RWPE2 (cell line): ENCODE measurements at regions not wholly inside any gene's neighbourhood (a gene's known extent, or its start where the extent isn't known, plus 50 kb on each side); places are given as distances from the start of the nearest gene placed in this dataset.
A peak's percentile ranks its signal among the peaks of the same experiment; 100 is the strongest.

ENCODE experiments used
- ATAC-seq: fragments of 200-7000 bp; cut with Tn5 transposase; 3 replicates; pipeline ENCODE4 v1.9.1; 2021; ENCODE audit warnings: low read depth
- DNase-seq: peaks from one replicate; pipeline ENCODE4 v3.0.0-alpha.2; 2020; ENCODE audit warnings: low spot score
- H3K27ac ChIP-seq: fragments of 450-650 bp; 2 replicates; pipeline ENCODE4 v1.5.1; 2017; ENCODE audit warnings: mild to moderate bottlenecking; ENCODE audit not compliant: poor library complexity, severe bottlenecking
- H3K27me3 ChIP-seq: fragments of 250-450 bp; sonication (Bioruptor Pico); 2 replicates; pipeline ENCODE4 v1.5.1; 2021; ENCODE audit warnings: mild to moderate bottlenecking, moderate library complexity; ENCODE audit not compliant: insufficient read depth, poor library complexity, severe bottlenecking
- H3K36me3 ChIP-seq: fragments of 250-450 bp; sonication (Bioruptor Pico); 2 replicates; pipeline ENCODE4 v1.5.1; 2020; ENCODE audit warnings: low read depth, mild to moderate bottlenecking, moderate library complexity
- H3K4me1 ChIP-seq: fragments of 250-450 bp; sonication (Bioruptor Pico); 2 replicates; pipeline ENCODE4 v1.5.1; 2021; ENCODE audit warnings: mild to moderate bottlenecking, moderate library complexity; ENCODE audit not compliant: insufficient read depth, poor library complexity, severe bottlenecking
- H3K4me3 ChIP-seq: fragments of 250-450 bp; sonication (Bioruptor Pico); 2 replicates; pipeline ENCODE4 v1.5.1; 2021; ENCODE audit warnings: mild to moderate bottlenecking, moderate library complexity; ENCODE audit not compliant: severe bottlenecking
- H3K9me3 ChIP-seq: fragments of 250-450 bp; sonication (Bioruptor Pico); 2 replicates; pipeline ENCODE4 v1.5.1; 2021; ENCODE audit warnings: mild to moderate bottlenecking, moderate library complexity; ENCODE audit not compliant: severe bottlenecking
- TF ChIP-seq, protein P1 (sequence below): fragments of 450-650 bp; IDR thresholded peaks from one replicate; pipeline ENCODE4 v1.5.1; 2017; ENCODE audit warnings: mild to moderate bottlenecking, moderate library complexity; ENCODE audit not compliant: poor library complexity, severe bottlenecking

DNA sequence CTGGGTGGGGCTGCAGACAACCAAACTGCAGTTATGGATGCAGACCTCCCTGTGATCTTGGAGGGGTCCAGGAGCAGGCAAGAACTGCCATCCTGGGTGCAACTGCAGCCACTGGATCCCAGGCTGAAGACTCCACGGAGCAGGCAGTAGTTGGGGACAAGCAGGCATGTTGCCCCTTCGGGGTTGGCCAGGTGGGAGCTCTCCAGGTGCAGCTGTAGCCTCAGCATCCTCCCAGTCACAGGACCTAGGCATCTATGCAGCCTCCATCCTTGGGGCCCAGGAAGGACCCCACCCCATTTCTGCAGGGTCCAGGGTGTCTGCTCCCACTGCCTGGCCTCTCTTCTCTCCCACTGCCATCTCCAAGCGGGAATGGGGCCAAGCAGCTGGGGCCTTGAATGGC, 322.2 kb upstream of the RBMS3 start:
- Histone ChIP-seq H3K36me3 (no peaks in the 10 kb centered on the region), H3K27me3 (no peaks in the 10 kb centered on the region), H3K4me3 (no peak overlapping the region), H3K9me3 (no peaks in the 10 kb centered on the region), H3K27ac (no peak overlapping the region), H3K4me1 (no peaks in the 10 kb centered on the region)
- no peak for DNase-seq
- no peak for ATAC-seq
- TF ChIP-seq, protein P1, sequence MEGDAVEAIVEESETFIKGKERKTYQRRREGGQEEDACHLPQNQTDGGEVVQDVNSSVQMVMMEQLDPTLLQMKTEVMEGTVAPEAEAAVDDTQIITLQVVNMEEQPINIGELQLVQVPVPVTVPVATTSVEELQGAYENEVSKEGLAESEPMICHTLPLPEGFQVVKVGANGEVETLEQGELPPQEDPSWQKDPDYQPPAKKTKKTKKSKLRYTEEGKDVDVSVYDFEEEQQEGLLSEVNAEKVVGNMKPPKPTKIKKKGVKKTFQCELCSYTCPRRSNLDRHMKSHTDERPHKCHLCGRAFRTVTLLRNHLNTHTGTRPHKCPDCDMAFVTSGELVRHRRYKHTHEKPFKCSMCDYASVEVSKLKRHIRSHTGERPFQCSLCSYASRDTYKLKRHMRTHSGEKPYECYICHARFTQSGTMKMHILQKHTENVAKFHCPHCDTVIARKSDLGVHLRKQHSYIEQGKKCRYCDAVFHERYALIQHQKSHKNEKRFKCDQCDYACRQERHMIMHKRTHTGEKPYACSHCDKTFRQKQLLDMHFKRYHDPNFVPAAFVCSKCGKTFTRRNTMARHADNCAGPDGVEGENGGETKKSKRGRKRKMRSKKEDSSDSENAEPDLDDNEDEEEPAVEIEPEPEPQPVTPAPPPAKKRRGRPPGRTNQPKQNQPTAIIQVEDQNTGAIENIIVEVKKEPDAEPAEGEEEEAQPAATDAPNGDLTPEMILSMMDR: no peak

- H3K4me1 ChIP-seq: no peaks in the 10 kb centered on the region
- ATAC-seq (no peak), DNase-seq (no peak)
- H3K27ac ChIP-seq: no peak overlapping the region
- no peak overlapping the region for H3K4me3 ChIP-seq
- TF ChIP-seq, protein P1: no peak
- H3K27me3 ChIP-seq: no peaks in the 10 kb centered on the region
- no peaks in the 10 kb centered on the region for H3K9me3 ChIP-seq
- no peaks in the 10 kb centered on the region for H3K36me3 ChIP-seq
These were observed 309.7 kb upstream of the RBMS3 start for GRCh38 chr3:28971156-28971555.

- DNase-seq (no peak), ATAC-seq (no peak)
- TF ChIP-seq, protein P1: no peak
These were observed 307.9 kb upstream of the RBMS3 start for GRCh38 chr3:28972921-28973320.

DNA sequence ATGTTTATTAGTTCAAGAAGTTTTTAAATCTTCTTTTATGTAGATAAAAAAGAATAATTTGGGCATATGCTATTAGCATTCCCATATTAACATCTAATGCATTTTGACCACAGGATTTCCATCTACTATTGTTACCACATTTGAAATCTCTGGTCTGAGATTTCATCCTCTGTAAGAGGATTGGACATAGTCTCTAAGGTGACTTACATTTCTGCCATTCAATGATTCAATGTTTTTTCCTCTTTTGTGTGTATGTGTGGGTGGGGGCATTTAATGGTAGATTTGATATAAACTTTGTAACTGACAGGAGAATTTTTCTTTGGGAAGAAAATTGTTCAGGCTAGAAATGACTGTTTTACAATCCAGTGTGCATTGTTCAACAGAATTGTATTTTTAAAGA, 307.3 kb upstream of the RBMS3 start:
- Histone ChIP-seq H3K4me1 (no peaks in the 10 kb centered on the region), H3K9me3 (no peaks in the 10 kb centered on the region), H3K27me3 (no peaks in the 10 kb centered on the region), H3K36me3 (no peaks in the 10 kb centered on the region), H3K27ac (no peak overlapping the region), H3K4me3 (no peak overlapping the region)
- ATAC-seq (peak; percentile 44; the same call in 1 of the 3 replicates), DNase-seq (no peak)
- TF ChIP-seq, protein P1: no peak

More at GRCh38 chr3:28972921-28973320, 307.9 kb upstream of the RBMS3 start:
- Histone ChIP-seq H3K4me3 (no peak overlapping the region), H3K27me3 (no peaks in the 10 kb centered on the region), H3K27ac (no peak overlapping the region), H3K9me3 (no peaks in the 10 kb centered on the region), H3K36me3 (no peaks in the 10 kb centered on the region), H3K4me1 (no peaks in the 10 kb centered on the region)

DNA sequence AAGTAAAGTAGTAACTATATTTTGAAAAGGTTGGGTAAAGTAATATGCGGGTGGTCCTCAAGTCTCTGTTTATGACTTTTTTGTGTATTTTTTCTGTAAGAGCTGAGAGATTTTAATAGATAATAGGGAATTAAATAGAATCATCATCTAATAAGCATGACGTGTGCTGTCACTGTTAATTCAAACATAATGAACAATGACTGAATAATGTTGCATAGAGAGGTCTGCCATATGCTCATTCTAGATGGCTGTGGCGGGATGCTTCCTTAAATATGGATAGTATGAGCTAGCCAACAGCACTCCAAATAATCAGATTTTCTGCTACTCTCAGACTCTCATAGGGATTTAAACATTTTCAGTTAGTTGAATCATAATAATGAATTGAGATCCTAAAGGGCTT, 302.8 kb upstream of the RBMS3 start:
- H3K27me3 ChIP-seq: no peaks in the 10 kb centered on the region
- TF ChIP-seq, protein P1: no peak
- no peak overlapping the region for H3K4me3 ChIP-seq
- H3K36me3 ChIP-seq: no peaks in the 10 kb centered on the region
- DNase-seq: no peak
- H3K9me3 ChIP-seq: no peaks in the 10 kb centered on the region
- no peak for ATAC-seq
- no peaks in the 10 kb centered on the region for H3K4me1 ChIP-seq
- no peak overlapping the region for H3K27ac ChIP-seq
